IPS DF 4.7 (cell line): ENCODE measurements at regions not wholly inside any gene's neighbourhood (a gene's known extent, or its start where the extent isn't known, plus 50 kb on each side); places are given as distances from the start of the nearest gene placed in this dataset.
A peak's percentile ranks its signal among the peaks of the same experiment; 100 is the strongest.

ENCODE experiments used
- DNase-seq: peaks from one replicate; pipeline ENCODE4 v3.0.0-alpha.2; 2013; ENCODE audit warnings: low spot score; ENCODE audit errors: extremely low read depth

GRCh38 chr14:81738946-81739659 lies 205.4 kb upstream of the SEL1L start:
- no peak for DNase-seq

- DNase-seq: no peak
Observed at GRCh38 chr14:81743605-81744004, 210.0 kb upstream of the SEL1L start.

- DNase-seq: no peak
Observed at GRCh38 chr14:81751198-81751597, 217.5 kb upstream of the SEL1L start.

GRCh38 chr14:81759541-81759940 lies 225.9 kb upstream of the SEL1L start:
- no peak for DNase-seq

- no peak for DNase-seq
Observed at GRCh38 chr14:81765651-81766275, 232.1 kb upstream of the SEL1L start.

GRCh38 chr14:81766321-81766915 lies 232.8 kb upstream of the SEL1L start:
- no peak for DNase-seq

- DNase-seq: no peak
Observed at GRCh38 chr14:81767266-81767995, 233.8 kb upstream of the SEL1L start.

- no peak for DNase-seq
Observed at GRCh38 chr14:81771651-81772275, 238.1 kb upstream of the SEL1L start.

GRCh38 chr14:81772381-81772780 lies 238.7 kb upstream of the SEL1L start:
- no peak for DNase-seq

- no peak for DNase-seq
Observed at GRCh38 chr14:81776531-81776930, 242.9 kb upstream of the SEL1L start.

- peak; percentile 9 for DNase-seq
Observed at GRCh38 chr14:81781798-81782197, 248.1 kb upstream of the SEL1L start.

- no peak for DNase-seq
Observed at GRCh38 chr14:81784084-81784483, 250.4 kb upstream of the SEL1L start.

- no peak for DNase-seq
Observed at GRCh38 chr14:81797315-81797714, 263.7 kb upstream of the SEL1L start.

GRCh38 chr14:81801921-81802320 lies 268.3 kb upstream of the SEL1L start:
- no peak for DNase-seq

- no peak for DNase-seq
Observed at GRCh38 chr14:81802341-81802740, 268.7 kb upstream of the SEL1L start.

- DNase-seq: no peak
Observed at GRCh38 chr14:81805785-81806184, 272.1 kb upstream of the SEL1L start.

- DNase-seq: no peak
Observed at GRCh38 chr14:81811705-81812269, 278.1 kb upstream of the SEL1L start.

- DNase-seq: no peak
Observed at GRCh38 chr14:81818271-81818670, 284.6 kb upstream of the SEL1L start.

GRCh38 chr14:81819344-81819743 lies 285.7 kb upstream of the SEL1L start:
- DNase-seq: no peak

GRCh38 chr14:81819910-81820309 lies 286.3 kb upstream of the SEL1L start:
- no peak for DNase-seq

GRCh38 chr14:81826081-81826480 lies 292.4 kb upstream of the SEL1L start:
- no peak for DNase-seq
